Suprapubic skin (tissue), 4 donors: ENCODE measurements at regions not wholly inside any gene's neighbourhood (a gene's known extent, or its start where the extent isn't known, plus 50 kb on each side); places are given as distances from the start of the nearest gene placed in this dataset.
"Not testable (repeated sequence)": the region's sequence is repeated elsewhere in the genome, so short reads cannot be mapped to it uniquely, and the experiment has no call there.

Source experiments
- EP300 ChIP-seq: sonication (generic); formaldehyde crosslinking; IDR thresholded peaks from one replicate; pipeline ENCODE4 v1.6.1; 2017; ENCODE audit warnings: antibody characterized with exemption
- POLR2A ChIP-seq, 2 donors: fragments of 450-650 bp; IDR thresholded peaks; one replicate each; pipeline ENCODE4 v1.6.1; 2017; ENCODE audit warnings: antibody characterized with exemption in 2 of 2, mild to moderate bottlenecking in 2 of 2, moderate library complexity in 2 of 2
- POLR2AphosphoS5 ChIP-seq, 3 donors: sonication (generic); formaldehyde crosslinking; IDR thresholded peaks; one replicate each; pipeline ENCODE4 v1.6.1; 2017; ENCODE audit warnings: antibody characterized with exemption in 3 of 3
- TF ChIP-seq, protein P1 (sequence below), 2 donors: fragments of 200-600 bp in 1 of 2; fragments of 450-650 bp in 1 of 2; sonication (generic) in 1 of 2; IDR thresholded peaks; one replicate each; pipeline ENCODE4 v1.5.1; 2016 to 2019; ENCODE audit warnings: antibody characterized with exemption in 2 of 2, mild to moderate bottlenecking in 1 of 2, moderate library complexity in 1 of 2

DNA sequence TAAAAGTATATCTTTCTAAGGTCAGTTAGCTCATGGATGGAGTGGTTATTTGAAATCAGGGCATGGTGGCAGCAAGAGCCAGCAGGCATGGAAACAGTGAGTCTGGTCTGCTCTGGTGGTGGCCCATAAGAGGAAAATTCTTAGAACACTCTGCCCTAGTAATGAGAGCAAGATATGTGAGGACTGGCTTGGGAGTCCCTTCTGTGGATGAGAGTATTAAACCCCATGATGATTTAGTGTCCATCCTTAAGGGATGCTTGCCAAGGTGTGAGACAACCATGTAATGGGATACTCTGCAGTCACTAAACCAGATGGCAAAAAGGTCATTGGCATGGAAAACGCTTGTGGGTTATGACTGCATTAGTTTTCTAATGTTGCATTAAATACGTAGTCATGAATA, 269.9 kb downstream of the BCL2L11 start:
- TF ChIP-seq, protein P1, sequence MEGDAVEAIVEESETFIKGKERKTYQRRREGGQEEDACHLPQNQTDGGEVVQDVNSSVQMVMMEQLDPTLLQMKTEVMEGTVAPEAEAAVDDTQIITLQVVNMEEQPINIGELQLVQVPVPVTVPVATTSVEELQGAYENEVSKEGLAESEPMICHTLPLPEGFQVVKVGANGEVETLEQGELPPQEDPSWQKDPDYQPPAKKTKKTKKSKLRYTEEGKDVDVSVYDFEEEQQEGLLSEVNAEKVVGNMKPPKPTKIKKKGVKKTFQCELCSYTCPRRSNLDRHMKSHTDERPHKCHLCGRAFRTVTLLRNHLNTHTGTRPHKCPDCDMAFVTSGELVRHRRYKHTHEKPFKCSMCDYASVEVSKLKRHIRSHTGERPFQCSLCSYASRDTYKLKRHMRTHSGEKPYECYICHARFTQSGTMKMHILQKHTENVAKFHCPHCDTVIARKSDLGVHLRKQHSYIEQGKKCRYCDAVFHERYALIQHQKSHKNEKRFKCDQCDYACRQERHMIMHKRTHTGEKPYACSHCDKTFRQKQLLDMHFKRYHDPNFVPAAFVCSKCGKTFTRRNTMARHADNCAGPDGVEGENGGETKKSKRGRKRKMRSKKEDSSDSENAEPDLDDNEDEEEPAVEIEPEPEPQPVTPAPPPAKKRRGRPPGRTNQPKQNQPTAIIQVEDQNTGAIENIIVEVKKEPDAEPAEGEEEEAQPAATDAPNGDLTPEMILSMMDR (IDR thresholded peaks at IDR 0.05) = not testable (repeated sequence)
- TF ChIP-seq POLR2AphosphoS5 (IDR thresholded peaks at IDR 0.05); POLR2A (IDR thresholded peaks at IDR 0.05); EP300: not testable (repeated sequence)
